ENCODE measurements at regions not wholly inside any gene's neighbourhood (a gene's known extent, or its start where the extent isn't known, plus 50 kb on each side); places are given as distances from the start of the nearest gene placed in this dataset.

DNA sequence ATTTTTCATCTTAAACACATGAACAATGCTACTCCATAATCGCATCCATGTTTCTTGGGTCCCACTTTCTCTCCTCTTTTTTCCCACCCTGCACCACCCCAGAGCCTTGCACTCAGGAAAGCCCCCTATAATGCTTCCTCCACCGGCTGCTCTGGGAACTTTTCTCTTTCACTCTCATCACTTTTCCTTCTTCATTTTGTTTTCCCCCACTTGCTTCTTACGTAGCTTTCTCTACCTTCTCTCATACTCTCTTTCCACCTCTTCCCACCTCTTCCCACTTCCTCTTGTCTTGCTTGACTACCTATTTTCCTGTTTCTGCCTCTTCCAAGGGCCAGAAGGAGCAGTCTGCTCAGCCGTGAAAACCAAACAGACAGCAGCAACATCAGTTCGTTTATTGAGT, 229.5 kb upstream of the RHOBTB1 start:
- no peak overlapping the region for H3K4me3 ChIP-seq
- peaks cover 7% of the 10 kb centered on the region; the same call in 1 of the 2 replicates for H3K4me1 ChIP-seq
- no peaks in the 10 kb centered on the region for H3K36me3 ChIP-seq
- H3K27ac ChIP-seq: no peak overlapping the region
- H3K9me3 ChIP-seq (replicated peaks): no peaks in the 10 kb centered on the region
- DNase-seq: no peak
- no peaks in the 10 kb centered on the region for H3K27me3 ChIP-seq

DNA sequence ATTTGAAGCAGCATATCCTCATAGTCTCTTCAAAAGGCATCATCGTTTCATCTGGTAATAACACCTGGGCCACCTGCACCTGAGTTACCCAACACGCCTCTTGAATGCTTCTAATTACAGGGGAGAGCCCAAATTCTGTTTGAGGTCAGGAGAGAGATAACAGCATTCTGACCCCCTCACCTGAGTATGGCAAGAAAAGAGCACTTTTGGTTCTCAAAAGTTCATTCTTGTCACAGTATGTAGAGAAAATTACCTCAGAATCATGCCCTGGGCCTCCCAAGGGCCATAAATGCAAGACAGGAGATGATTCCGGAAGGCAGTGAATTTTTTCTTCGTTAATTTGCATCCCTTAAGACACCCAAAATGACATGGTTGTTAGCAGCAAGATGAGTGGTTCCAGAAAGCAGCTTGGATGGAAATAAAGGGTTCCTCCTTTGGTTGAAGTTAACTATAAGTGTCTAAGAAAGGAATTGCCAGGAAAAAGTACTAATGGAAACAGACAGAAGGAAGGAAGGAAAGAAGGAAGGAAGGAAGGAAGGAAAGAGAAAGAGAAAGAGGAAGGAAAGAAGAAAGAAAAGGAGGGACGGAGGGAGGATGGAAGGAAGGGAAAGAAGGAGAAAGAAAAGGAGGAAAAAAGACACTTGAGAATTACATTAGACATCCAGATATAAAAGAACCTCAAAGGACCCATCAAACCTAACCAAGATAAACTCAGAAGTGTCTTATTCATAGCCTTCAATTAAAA, 228.4 kb upstream of the RHOBTB1 start:
- H3K4me3 ChIP-seq: no peak overlapping the region
- no peak for DNase-seq
- H3K4me1 ChIP-seq: peaks cover 7% of the 10 kb centered on the region; the same call in 1 of the 2 replicates
- no peaks in the 10 kb centered on the region for H3K36me3 ChIP-seq
- no peak overlapping the region for H3K27ac ChIP-seq
- no peaks in the 10 kb centered on the region for H3K27me3 ChIP-seq
- H3K9me3 ChIP-seq (replicated peaks): no peaks in the 10 kb centered on the region

DNA sequence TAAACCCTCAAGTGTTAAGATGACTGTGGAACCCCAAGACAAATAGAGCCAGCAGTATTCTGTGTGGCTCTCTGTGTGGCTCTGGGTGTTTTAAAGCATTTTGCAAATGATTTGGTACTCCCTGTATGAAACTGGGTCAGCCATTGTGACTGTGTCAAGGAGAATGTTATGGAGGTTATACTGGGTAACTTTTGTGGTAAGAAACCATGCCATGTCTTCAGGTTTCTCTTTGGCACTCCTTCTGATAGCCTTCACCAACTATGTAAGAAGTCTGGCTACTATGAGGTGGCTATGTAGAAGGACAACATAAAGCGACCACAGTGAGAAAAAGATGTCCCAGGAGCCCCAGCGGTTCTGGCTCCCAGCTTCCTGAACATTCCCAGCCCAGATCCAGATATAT, 226.6 kb upstream of the RHOBTB1 start:
- DNase-seq: no peak
- Histone ChIP-seq H3K9me3 (replicated peaks) (no peaks in the 10 kb centered on the region), H3K4me1 (0 out of 2 replicates have a peak, but pooled peaks cover 3% of the 10 kb centered on the region), H3K27ac (no peak overlapping the region), H3K27me3 (no peaks in the 10 kb centered on the region), H3K36me3 (no peaks in the 10 kb centered on the region), H3K4me3 (no peak overlapping the region)

DNA sequence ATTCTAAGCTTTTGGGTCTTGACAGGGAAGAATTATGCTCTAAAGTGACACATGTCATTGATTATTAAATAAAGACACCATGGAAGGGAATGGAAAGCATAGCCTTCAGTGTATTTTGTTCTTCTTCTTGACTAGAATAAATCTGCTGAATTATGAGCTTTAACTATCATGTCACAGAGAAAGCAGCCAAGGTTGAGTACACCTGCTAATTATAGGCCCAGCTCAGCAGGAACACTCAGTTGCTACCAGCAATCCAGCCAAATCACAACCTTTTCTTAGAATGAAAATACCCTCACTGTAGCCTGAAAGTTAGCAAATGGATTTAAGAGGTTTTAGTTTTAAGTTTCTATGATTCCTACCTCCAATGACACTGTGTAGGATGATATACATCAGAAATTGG, 225.3 kb upstream of the RHOBTB1 start:
- Histone ChIP-seq H3K4me1 (0 out of 2 replicates have a peak, but pooled peaks cover 3% of the 10 kb centered on the region), H3K36me3 (no peaks in the 10 kb centered on the region), H3K9me3 (replicated peaks) (no peaks in the 10 kb centered on the region), H3K4me3 (no peak overlapping the region), H3K27ac (no peak overlapping the region), H3K27me3 (no peaks in the 10 kb centered on the region)
- DNase-seq: no peak

DNA sequence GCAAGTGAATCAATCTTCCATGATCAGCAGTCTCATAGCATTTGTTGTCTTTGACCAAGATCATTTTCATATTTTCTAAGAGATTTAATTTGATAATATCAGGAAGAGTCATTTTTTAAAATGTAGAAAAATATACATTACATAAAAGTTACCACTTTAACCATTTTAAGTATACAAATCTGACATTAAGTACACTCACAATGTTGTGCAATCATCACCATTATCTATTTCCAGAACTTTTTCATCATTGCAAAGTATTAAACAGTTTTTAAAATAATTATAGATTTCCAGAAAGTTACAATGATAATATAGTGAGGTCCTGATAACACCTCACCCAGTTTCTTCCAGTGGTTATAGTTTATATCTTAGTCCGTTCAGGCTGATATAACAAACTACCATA, 222.5 kb upstream of the RHOBTB1 start:
- no peak for DNase-seq
- Histone ChIP-seq H3K36me3 (no peaks in the 10 kb centered on the region), H3K27ac (no peak overlapping the region), H3K27me3 (no peaks in the 10 kb centered on the region), H3K9me3 (replicated peaks) (no peaks in the 10 kb centered on the region), H3K4me3 (no peak overlapping the region), H3K4me1 (0 out of 2 replicates have a peak, but pooled peaks cover 3% of the 10 kb centered on the region)

DNA sequence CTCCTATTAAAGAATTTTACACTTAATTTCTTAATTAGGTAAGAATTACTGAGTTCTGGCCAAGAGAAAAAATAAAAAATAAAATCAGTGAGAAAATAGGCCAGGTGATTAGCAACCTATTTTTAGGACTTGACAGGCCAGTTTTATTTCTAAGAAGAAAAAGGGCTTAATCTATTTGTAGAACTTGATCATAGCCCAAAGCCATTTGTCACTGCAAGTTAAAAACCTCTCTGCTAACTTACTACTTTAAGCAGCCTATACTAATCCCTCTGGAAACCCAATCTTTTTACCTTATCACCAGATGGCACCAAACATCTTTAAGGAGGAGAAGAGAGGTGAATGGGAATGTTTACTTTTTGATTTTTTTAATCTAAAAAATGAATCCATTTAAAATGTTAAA, 222.1 kb upstream of the RHOBTB1 start:
- Histone ChIP-seq H3K36me3 (no peaks in the 10 kb centered on the region), H3K27ac (no peak overlapping the region), H3K9me3 (replicated peaks) (no peaks in the 10 kb centered on the region), H3K4me3 (no peak overlapping the region), H3K4me1 (0 out of 2 replicates have a peak, but pooled peaks cover 3% of the 10 kb centered on the region), H3K27me3 (no peaks in the 10 kb centered on the region)
- no peak for DNase-seq

DNA sequence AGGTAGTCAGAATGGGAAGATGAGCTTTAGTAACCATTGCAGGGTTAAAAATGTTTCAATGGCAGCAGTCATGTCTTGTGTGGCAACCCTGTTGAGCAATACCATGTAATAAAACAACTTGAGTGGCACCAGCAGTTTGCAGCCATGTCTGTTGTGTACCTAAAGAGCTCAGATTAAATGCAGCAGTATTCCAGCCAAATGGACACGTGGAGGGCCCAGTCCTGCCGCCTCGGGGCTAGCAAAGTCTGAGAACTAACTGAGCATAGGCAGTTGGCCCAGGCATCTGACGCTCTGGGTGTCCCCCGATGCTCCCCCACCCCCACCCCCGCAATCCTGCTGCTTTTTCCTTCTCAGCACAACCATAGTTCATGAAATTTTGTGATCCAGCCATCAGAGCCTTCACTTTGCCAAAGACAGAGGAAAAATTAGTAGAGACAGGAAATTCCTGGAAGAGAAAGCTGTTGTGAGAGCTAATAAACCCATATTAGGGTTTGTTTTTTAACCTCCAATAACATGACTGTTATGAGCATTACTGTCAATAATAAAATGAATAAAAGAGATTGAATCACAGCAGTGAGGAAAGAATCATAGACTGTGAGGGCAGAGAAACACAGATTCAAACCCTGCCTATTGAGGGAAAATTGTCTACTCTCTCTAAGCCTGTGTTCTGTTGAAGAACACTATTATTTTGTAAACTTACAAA, 220.6 kb upstream of the RHOBTB1 start:
- 0 out of 2 replicates have a peak, but pooled peaks cover 3% of the 10 kb centered on the region for H3K4me1 ChIP-seq
- DNase-seq: no peak
- H3K36me3 ChIP-seq: no peaks in the 10 kb centered on the region
- no peaks in the 10 kb centered on the region for H3K27me3 ChIP-seq
- H3K9me3 ChIP-seq (replicated peaks): no peaks in the 10 kb centered on the region
- H3K4me3 ChIP-seq: no peak overlapping the region
- H3K27ac ChIP-seq: no peak overlapping the region

DNA sequence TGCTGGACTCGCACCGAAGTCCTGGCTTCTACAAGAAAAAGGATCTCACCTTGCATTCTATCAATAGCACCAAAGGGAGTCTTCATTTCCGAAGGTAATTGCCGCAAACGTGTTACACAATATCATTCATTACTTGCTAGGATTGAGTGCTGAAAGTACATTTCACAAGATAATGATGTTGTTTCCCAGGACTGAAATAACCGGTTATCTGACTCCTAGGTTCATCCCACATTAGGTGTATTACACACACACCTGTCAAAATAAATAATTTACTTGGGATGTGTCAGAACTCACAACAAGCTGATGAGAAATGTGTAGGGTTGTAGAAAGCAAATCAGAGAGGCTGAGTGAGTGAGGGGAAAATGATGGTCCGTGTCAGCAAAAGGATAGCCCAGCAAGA, 219.4 kb upstream of the RHOBTB1 start:
- no peaks in the 10 kb centered on the region for H3K36me3 ChIP-seq
- H3K9me3 ChIP-seq (replicated peaks): no peaks in the 10 kb centered on the region
- 0 out of 2 replicates have a peak, but pooled peaks cover 3% of the 10 kb centered on the region for H3K4me1 ChIP-seq
- no peak for DNase-seq
- no peak overlapping the region for H3K4me3 ChIP-seq
- H3K27ac ChIP-seq: no peak overlapping the region
- no peaks in the 10 kb centered on the region for H3K27me3 ChIP-seq

DNA sequence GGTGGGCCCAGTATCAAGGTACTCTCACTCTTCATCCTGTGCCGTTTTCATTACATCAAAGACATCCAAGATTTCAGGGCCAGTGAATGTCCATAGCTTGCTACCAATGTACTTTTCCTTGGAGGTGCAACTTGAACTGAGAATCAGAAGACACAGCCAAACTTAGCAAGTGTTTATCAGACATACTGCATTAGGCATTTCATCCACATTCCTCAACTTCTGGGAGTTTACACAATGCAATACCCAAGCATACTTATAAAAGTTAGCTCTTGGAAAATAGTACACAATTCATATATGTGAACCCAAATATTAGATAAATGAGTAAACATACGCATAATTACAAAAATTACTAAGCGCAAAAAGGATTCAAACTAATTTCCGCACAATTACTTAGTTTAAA, 216.3 kb upstream of the RHOBTB1 start:
- no peaks in the 10 kb centered on the region for H3K4me1 ChIP-seq
- H3K9me3 ChIP-seq (replicated peaks): no peaks in the 10 kb centered on the region
- H3K27me3 ChIP-seq: no peaks in the 10 kb centered on the region
- H3K27ac ChIP-seq: no peak overlapping the region
- DNase-seq: no peak
- no peak overlapping the region for H3K4me3 ChIP-seq
- no peaks in the 10 kb centered on the region for H3K36me3 ChIP-seq

DNA sequence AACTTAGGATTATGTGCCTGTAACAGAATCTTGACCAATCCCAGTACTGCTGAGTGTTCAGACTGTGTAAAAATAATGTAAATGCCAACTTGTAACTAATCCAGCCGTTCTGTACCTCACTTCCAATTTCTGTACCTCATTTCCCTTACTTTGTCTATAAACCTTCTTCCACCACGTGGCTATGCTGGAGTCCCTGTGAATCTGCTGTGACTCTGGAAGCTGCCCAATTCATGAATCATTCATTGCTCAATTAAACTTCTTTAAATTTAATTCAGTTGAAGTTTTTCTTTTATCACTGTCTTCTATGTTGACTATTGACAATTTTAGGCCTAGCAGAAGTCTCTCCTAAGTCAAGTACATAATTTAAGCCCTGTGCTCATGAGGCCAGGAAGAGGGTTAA, 215.3 kb upstream of the RHOBTB1 start:
- Histone ChIP-seq H3K27me3 (no peaks in the 10 kb centered on the region), H3K36me3 (no peaks in the 10 kb centered on the region), H3K9me3 (replicated peaks) (no peaks in the 10 kb centered on the region), H3K27ac (no peak overlapping the region), H3K4me3 (no peak overlapping the region), H3K4me1 (no peaks in the 10 kb centered on the region)
- DNase-seq: no peak

DNA sequence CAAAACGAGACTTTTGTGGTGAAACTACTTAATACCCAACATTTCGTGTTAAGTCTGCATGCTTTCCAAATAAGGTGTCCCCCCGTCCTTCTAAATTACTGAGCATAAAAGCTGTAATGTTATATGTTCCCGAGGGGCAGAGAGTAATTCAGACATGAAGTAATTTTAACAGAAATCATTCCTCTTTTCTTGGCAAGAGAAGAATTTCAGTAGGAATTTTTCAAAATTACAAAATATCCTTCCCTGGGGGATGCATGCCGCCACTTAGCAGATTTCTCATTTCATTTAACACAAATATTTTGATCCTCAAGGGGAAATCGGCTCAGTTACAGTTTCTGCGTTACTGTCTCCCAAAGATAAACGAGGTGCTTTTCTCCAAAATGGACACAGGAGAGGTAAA, 213.2 kb upstream of the RHOBTB1 start:
- DNase-seq: no peak
- Histone ChIP-seq H3K27ac (no peak overlapping the region), H3K27me3 (no peaks in the 10 kb centered on the region), H3K36me3 (no peaks in the 10 kb centered on the region), H3K9me3 (replicated peaks) (no peaks in the 10 kb centered on the region), H3K4me1 (no peaks in the 10 kb centered on the region), H3K4me3 (no peak overlapping the region)

DNA sequence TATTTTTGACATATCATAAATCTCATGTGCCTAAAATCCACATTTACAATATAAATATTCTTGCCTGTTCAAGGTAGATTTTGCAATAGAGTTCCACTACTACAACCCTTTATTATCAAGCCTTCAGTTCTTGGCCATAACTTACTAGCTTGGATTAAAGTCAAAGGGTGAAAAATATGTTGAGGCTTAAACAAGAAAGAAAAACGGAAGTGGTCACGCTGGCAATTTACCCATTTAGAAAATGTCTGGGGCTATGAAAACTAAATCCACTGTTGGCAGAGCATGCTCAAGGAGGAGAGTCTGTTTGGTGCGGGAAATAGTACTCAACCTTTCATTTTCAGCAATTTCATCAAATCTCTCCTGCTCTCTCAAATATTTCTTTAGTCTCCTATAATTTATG, 209.8 kb upstream of the RHOBTB1 start:
- Histone ChIP-seq H3K27ac (no peak overlapping the region), H3K4me1 (no peaks in the 10 kb centered on the region), H3K9me3 (replicated peaks) (no peaks in the 10 kb centered on the region), H3K4me3 (no peak overlapping the region), H3K27me3 (no peaks in the 10 kb centered on the region), H3K36me3 (no peaks in the 10 kb centered on the region)
- DNase-seq: peak in 1 of 2 experiments; percentile 16

DNA sequence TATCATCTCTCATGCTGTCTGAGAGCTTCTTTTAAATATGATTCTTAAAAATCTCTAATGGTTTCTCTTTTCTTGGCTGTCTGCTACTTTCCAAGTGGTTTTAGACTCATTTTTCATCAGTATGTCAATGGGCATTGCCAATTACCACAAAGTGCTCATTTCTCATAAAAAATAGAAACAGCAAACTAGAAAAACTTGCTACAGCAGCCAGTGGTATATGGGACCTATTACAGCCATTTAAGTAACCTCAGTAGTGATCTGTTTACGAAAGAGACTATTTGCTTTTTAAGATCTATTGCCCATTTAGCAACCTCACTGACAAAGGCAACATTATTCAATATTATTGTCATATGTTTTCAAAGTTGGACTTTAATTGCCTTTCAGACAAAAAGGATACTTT, 207.1 kb upstream of the RHOBTB1 start:
- no peaks in the 10 kb centered on the region for H3K4me1 ChIP-seq
- no peaks in the 10 kb centered on the region for H3K27me3 ChIP-seq
- no peak for DNase-seq
- no peak overlapping the region for H3K27ac ChIP-seq
- H3K36me3 ChIP-seq: no peaks in the 10 kb centered on the region
- no peaks in the 10 kb centered on the region for H3K9me3 ChIP-seq (replicated peaks)
- no peak overlapping the region for H3K4me3 ChIP-seq

DNA sequence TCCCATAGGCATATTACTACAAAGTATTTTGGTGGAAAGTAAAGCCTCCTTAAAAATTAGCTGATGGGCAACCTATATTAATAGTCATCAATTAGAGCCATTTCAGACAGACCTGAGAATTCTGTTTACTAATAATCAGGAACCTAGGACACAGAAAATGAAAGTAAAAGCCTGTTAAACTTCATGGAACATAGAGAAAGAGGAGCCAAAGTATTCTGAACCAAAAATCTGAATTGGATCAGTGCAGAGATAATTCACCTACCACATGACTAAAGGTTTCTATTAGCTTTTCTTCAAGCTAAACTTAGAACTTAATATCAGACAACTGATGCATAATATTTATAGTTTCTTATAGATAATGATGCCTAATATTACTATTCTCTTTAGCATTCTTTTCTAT, 204.5 kb upstream of the RHOBTB1 start:
- Histone ChIP-seq H3K36me3 (no peaks in the 10 kb centered on the region), H3K4me3 (no peak overlapping the region), H3K4me1 (no peaks in the 10 kb centered on the region), H3K27ac (no peak overlapping the region), H3K9me3 (replicated peaks) (no peaks in the 10 kb centered on the region), H3K27me3 (no peaks in the 10 kb centered on the region)
- no peak for DNase-seq

DNA sequence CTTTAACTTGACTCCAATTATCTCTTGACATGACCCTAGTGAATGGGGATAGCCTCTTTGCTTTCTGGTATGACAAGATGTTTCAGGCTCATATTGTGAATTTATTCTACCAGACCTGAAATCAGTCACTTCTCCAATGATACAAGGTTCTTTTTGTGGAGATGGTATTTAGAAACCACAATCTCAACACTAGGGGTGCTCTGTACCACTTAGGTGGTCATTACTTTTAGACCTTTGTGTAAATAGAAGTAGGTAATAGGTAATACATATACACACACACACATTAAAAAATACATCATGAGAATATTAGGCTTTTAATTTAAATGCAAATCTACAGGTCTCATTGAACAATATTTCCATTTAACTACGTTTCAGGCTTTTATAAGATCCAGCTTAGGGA, 199.0 kb upstream of the RHOBTB1 start:
- H3K9me3 ChIP-seq (replicated peaks): no peaks in the 10 kb centered on the region
- no peak for DNase-seq
- no peaks in the 10 kb centered on the region for H3K36me3 ChIP-seq
- 0 out of 2 replicates have a peak, but pooled peaks cover 3% of the 10 kb centered on the region for H3K4me1 ChIP-seq
- no peak overlapping the region for H3K4me3 ChIP-seq
- no peaks in the 10 kb centered on the region for H3K27me3 ChIP-seq
- H3K27ac ChIP-seq: no peak overlapping the region

All from SJCRH30 (cell line).